Activated CD4-positive, alpha-beta T cell treated with anti-CD3 and anti-CD28 coated beads for 4 hours (primary cell): ENCODE measurements at regions not wholly inside any gene's neighbourhood (a gene's known extent, or its start where the extent isn't known, plus 50 kb on each side); places are given as distances from the start of the nearest gene placed in this dataset.

ENCODE experiments used
- DNase-seq, 2 donors: peaks; one replicate each; pipeline ENCODE4 v3.0.0-alpha.2; 2020

GRCh38 chr12:59839514-59839913 lies 243.7 kb downstream of the SLC16A7 start:
- DNase-seq: no peak

GRCh38 chr12:59843260-59843843 lies 247.5 kb downstream of the SLC16A7 start:
- DNase-seq: no peak

GRCh38 chr12:59844750-59845149 lies 248.9 kb downstream of the SLC16A7 start:
- no peak for DNase-seq

GRCh38 chr12:59845293-59845692 lies 249.5 kb downstream of the SLC16A7 start:
- DNase-seq: no peak

- no peak for DNase-seq
Observed at GRCh38 chr12:59847127-59847526, 251.3 kb downstream of the SLC16A7 start.

GRCh38 chr12:59850268-59850667 lies 254.4 kb downstream of the SLC16A7 start:
- DNase-seq: no peak

- no peak for DNase-seq
Observed at GRCh38 chr12:59858508-59859170, 262.8 kb downstream of the SLC16A7 start.

- DNase-seq: no peak
Observed at GRCh38 chr12:59859171-59859510, 263.3 kb downstream of the SLC16A7 start.

- DNase-seq: no peak
Observed at GRCh38 chr12:59861635-59862034, 265.8 kb downstream of the SLC16A7 start.

GRCh38 chr12:59867055-59867454 lies 271.2 kb downstream of the SLC16A7 start:
- no peak for DNase-seq

- no peak for DNase-seq
Observed at GRCh38 chr12:59867689-59868088, 271.9 kb downstream of the SLC16A7 start.

- DNase-seq: no peak
Observed at GRCh38 chr12:59871779-59872178, 275.9 kb downstream of the SLC16A7 start.

- DNase-seq: no peak
Observed at GRCh38 chr12:59873136-59873535, 277.3 kb downstream of the SLC16A7 start.

GRCh38 chr12:59874781-59875180 lies 279.0 kb downstream of the SLC16A7 start:
- DNase-seq: no peak

GRCh38 chr12:59886131-59886733 lies 290.4 kb downstream of the SLC16A7 start:
- DNase-seq: no peak

GRCh38 chr12:59887178-59887577 lies 291.3 kb downstream of the SLC16A7 start:
- no peak for DNase-seq

- DNase-seq: no peak
Observed at GRCh38 chr12:59890896-59891579, 295.2 kb downstream of the SLC16A7 start.

- no peak for DNase-seq
Observed at GRCh38 chr12:59895166-59895775, 299.4 kb downstream of the SLC16A7 start.

- no peak for DNase-seq
Observed at GRCh38 chr12:59904874-59905521, 309.2 kb downstream of the SLC16A7 start.

GRCh38 chr12:59911516-59911915 lies 315.7 kb downstream of the SLC16A7 start:
- no peak for DNase-seq

GRCh38 chr12:59916988-59917387 lies 321.2 kb downstream of the SLC16A7 start:
- DNase-seq: no peak

GRCh38 chr12:59927032-59927431 lies 331.2 kb downstream of the SLC16A7 start:
- DNase-seq: no peak

- no peak for DNase-seq
Observed at GRCh38 chr12:59928416-59928815, 332.6 kb downstream of the SLC16A7 start.
